SIG-M5 treated with dmso at 0.1 percent for 504 hours (cell line): ENCODE measurements at regions not wholly inside any gene's neighbourhood (a gene's known extent, or its start where the extent isn't known, plus 50 kb on each side); places are given as distances from the start of the nearest gene placed in this dataset.

Experiments
- DNase-seq: peaks from one replicate; lab custom pipeline; 2025; ENCODE audit not compliant: unreplicated experiment; lab: John Stamatoyannopoulos, UW

- no peak for DNase-seq
Measured at GRCh38 chr9:26415528-26415927, 477.1 kb downstream of the CAAP1 start.

- no peak for DNase-seq
Measured at GRCh38 chr9:26413611-26414010, 479.0 kb downstream of the CAAP1 start.

- no peak for DNase-seq
Measured at GRCh38 chr9:26412446-26412845, 480.2 kb downstream of the CAAP1 start.

GRCh38 chr9:26406676-26407075, 485.9 kb downstream of the CAAP1 start:
- no peak for DNase-seq

- no peak for DNase-seq
Measured at GRCh38 chr9:26399556-26399955, 493.0 kb downstream of the CAAP1 start.

- DNase-seq = no peak
Measured at GRCh38 chr9:26394025-26394424, 498.6 kb downstream of the CAAP1 start.

- no peak for DNase-seq
Measured at GRCh38 chr9:26392639-26393038, 500.0 kb downstream of the CAAP1 start.

GRCh38 chr9:26391036-26391435, 501.6 kb downstream of the CAAP1 start:
- no peak for DNase-seq

- no peak for DNase-seq
Measured at GRCh38 chr9:26375448-26375847, 517.2 kb downstream of the CAAP1 start.

GRCh38 chr9:26373616-26374015, 519.0 kb downstream of the CAAP1 start:
- DNase-seq = no peak

GRCh38 chr9:26371236-26371635, 521.4 kb downstream of the CAAP1 start:
- no peak for DNase-seq

GRCh38 chr9:26369093-26369492, 523.5 kb downstream of the CAAP1 start:
- DNase-seq = no peak

GRCh38 chr9:26368241-26368640, 524.4 kb downstream of the CAAP1 start:
- DNase-seq = no peak

- DNase-seq = no peak
Measured at GRCh38 chr9:26361010-26361409, 531.6 kb downstream of the CAAP1 start.

GRCh38 chr9:26358836-26359235, 533.8 kb downstream of the CAAP1 start:
- no peak for DNase-seq

GRCh38 chr9:26357803-26358344, 534.7 kb downstream of the CAAP1 start:
- DNase-seq = no peak

- DNase-seq = no peak
Measured at GRCh38 chr9:26356491-26356890, 536.1 kb downstream of the CAAP1 start.

- DNase-seq = no peak
Measured at GRCh38 chr9:26346942-26347477, 545.6 kb downstream of the CAAP1 start.

GRCh38 chr9:26341545-26341944, 551.1 kb downstream of the CAAP1 start:
- no peak for DNase-seq

- no peak for DNase-seq
Measured at GRCh38 chr9:26339796-26340195, 552.8 kb downstream of the CAAP1 start.

GRCh38 chr9:26335116-26335515, 557.5 kb downstream of the CAAP1 start:
- DNase-seq = no peak

- no peak for DNase-seq
Measured at GRCh38 chr9:26334706-26335105, 557.9 kb downstream of the CAAP1 start.

- no peak for DNase-seq
Measured at GRCh38 chr9:26331223-26331622, 561.4 kb downstream of the CAAP1 start.
